GM18868 (cell line): ENCODE measurements at regions not wholly inside any gene's neighbourhood (a gene's known extent, or its start where the extent isn't known, plus 50 kb on each side); places are given as distances from the start of the nearest gene placed in this dataset.
"Not testable (repeated sequence)": the region's sequence is repeated elsewhere in the genome, so short reads cannot be mapped to it uniquely, and the experiment has no call there.

Experiments
- ATAC-seq: cut with Tn5 transposase; IDR thresholded peaks from one replicate; pipeline ENCODE4 v1.9.1; 2021; ENCODE audit warnings: mild to moderate bottlenecking, moderate library complexity; ENCODE audit not compliant: unreplicated experiment

DNA sequence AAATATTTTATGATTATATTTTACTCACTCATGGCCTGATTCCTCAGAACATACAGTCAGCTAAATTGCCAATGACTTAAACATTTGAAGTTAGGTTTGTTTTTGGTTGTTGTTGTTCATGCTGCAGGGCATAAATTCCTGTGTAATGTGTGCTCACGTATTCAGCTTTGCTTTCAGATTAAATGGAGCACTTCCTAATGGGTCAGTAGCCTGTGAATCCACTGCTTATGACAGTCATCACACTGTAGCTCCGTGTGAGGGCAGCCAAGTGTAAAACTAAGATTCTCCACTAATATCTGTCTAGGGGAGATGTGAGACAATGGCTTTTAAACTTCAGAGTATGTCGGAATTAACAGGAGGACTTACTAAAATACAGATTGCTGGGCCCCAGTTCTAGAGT, 955.8 kb downstream of the SPATA31A7 start:
- ATAC-seq, result not testable (repeated sequence)
